Muscle layer of duodenum (tissue), 2 donors: ENCODE measurements at regions not wholly inside any gene's neighbourhood (a gene's known extent, or its start where the extent isn't known, plus 50 kb on each side); places are given as distances from the start of the nearest gene placed in this dataset.

Experiments used
- H3K27ac ChIP-seq: one replicate; pipeline ENCODE4 v1.7.0; 2013; ENCODE audit warnings: mild to moderate bottlenecking, low read length
- H3K27me3 ChIP-seq: one replicate; pipeline ENCODE4 v1.7.0; 2013; ENCODE audit warnings: low read depth, mild to moderate bottlenecking, control low read depth, low read length
- H3K36me3 ChIP-seq, 2 donors: one replicate each; pipeline ENCODE4 v1.7.0; 2013; ENCODE audit warnings: low read length in 2 of 2, control low read depth in 1 of 2, mild to moderate bottlenecking in 1 of 2; ENCODE audit not compliant: insufficient read depth in 2 of 2, control insufficient read depth in 1 of 2
- H3K4me1 ChIP-seq, 2 donors: one replicate each; pipeline ENCODE4 v1.7.0; 2013; ENCODE audit warnings: low read length in 2 of 2, mild to moderate bottlenecking in 2 of 2, control low read depth in 1 of 2, moderate library complexity in 1 of 2; ENCODE audit not compliant: insufficient read depth in 2 of 2, control insufficient read depth in 1 of 2
- H3K4me3 ChIP-seq, 2 donors: one replicate each; pipeline ENCODE4 v1.7.0; 2013; ENCODE audit warnings: low read length in 2 of 2, low read depth in 1 of 2, mild to moderate bottlenecking in 1 of 2
- H3K9me3 ChIP-seq, 2 donors: one replicate each; pipeline ENCODE4 v1.7.0; 2013; ENCODE audit warnings: low read length in 2 of 2, control low read depth in 1 of 2, mild to moderate bottlenecking in 1 of 2; ENCODE audit not compliant: control insufficient read depth in 1 of 2
- donor health status: healthy.

- H3K27ac ChIP-seq = no peak overlapping the region
- H3K9me3 ChIP-seq = no peaks in the 10 kb centered on the region
- H3K4me3 ChIP-seq = no peak overlapping the region
- no peaks in the 10 kb centered on the region for H3K27me3 ChIP-seq
- no peaks in the 10 kb centered on the region for H3K36me3 ChIP-seq
- H3K4me1 ChIP-seq = no peaks in the 10 kb centered on the region
These were observed 180.3 kb upstream of the RGS18 start for GRCh38 chr1:191977874-191978506.

DNA sequence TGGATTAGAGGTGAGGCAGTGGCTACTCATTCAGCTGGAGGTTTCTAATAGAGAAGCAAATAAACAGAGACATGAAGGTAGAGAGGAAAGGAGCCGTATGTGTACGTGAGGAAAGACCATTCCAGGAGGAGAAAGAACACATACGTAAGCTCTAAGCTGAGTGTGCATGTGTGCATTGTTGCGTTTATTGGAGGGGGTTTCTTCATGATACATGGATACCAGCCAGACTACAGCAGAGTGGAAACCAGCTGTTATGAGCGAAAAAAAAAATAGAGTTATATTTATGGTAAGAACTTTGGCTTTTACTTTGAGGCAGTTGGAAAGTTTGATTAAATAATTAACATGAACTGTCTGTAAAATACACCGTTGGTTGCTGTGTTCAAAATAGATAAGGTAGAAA lies 173.4 kb upstream of the RGS18 start:
- no peak overlapping the region for H3K27ac ChIP-seq
- no peaks in the 10 kb centered on the region for H3K9me3 ChIP-seq
- no peaks in the 10 kb centered on the region for H3K27me3 ChIP-seq
- no peaks in the 10 kb centered on the region for H3K36me3 ChIP-seq
- no peak overlapping the region for H3K4me3 ChIP-seq
- no peaks in the 10 kb centered on the region for H3K4me1 ChIP-seq

- Histone ChIP-seq H3K4me3 (no peak overlapping the region), H3K27me3 (no peaks in the 10 kb centered on the region), H3K27ac (no peak overlapping the region), H3K36me3 (no peaks in the 10 kb centered on the region), H3K4me1 (no peaks in the 10 kb centered on the region), H3K9me3 (no peaks in the 10 kb centered on the region)
These were observed 166.1 kb upstream of the RGS18 start for GRCh38 chr1:191992118-191992517.

GRCh38 chr1:191993549-191993948 lies 164.7 kb upstream of the RGS18 start:
- H3K4me1 ChIP-seq = no peaks in the 10 kb centered on the region
- no peaks in the 10 kb centered on the region for H3K27me3 ChIP-seq
- no peaks in the 10 kb centered on the region for H3K9me3 ChIP-seq
- H3K4me3 ChIP-seq = no peak overlapping the region
- H3K27ac ChIP-seq = no peak overlapping the region
- no peaks in the 10 kb centered on the region for H3K36me3 ChIP-seq

DNA sequence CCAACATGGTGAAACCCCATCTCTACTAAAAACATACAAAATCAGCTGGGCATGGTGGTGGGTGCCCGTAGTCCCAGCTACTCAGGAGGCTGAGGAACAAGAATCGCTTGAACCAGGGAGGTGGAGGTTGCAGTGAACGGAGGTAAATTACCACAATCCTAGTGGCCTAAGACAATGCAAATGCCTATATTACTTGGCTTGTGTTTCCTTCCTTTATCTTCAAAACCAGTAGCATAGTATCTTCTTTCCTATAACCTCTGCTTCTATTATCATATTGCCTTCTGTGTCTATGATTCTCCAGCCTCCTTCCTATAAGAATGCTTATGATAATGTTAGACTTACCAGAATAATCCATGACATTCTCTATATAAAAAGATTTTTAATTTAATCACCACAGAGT lies 156.2 kb upstream of the RGS18 start:
- no peaks in the 10 kb centered on the region for H3K36me3 ChIP-seq
- no peak overlapping the region for H3K27ac ChIP-seq
- no peak overlapping the region for H3K4me3 ChIP-seq
- H3K9me3 ChIP-seq = no peaks in the 10 kb centered on the region
- no peaks in the 10 kb centered on the region for H3K4me1 ChIP-seq
- no peaks in the 10 kb centered on the region for H3K27me3 ChIP-seq

GRCh38 chr1:192003295-192004077 lies 154.8 kb upstream of the RGS18 start:
- H3K4me1 ChIP-seq = no peaks in the 10 kb centered on the region
- no peak overlapping the region for H3K27ac ChIP-seq
- no peak overlapping the region for H3K4me3 ChIP-seq
- H3K9me3 ChIP-seq = no peaks in the 10 kb centered on the region
- no peaks in the 10 kb centered on the region for H3K27me3 ChIP-seq
- H3K36me3 ChIP-seq = no peaks in the 10 kb centered on the region

- no peaks in the 10 kb centered on the region for H3K27me3 ChIP-seq
- no peak overlapping the region for H3K27ac ChIP-seq
- no peak overlapping the region for H3K4me3 ChIP-seq
- H3K4me1 ChIP-seq = no peaks in the 10 kb centered on the region
- H3K36me3 ChIP-seq = no peaks in the 10 kb centered on the region
- no peaks in the 10 kb centered on the region for H3K9me3 ChIP-seq
These were observed 152.3 kb upstream of the RGS18 start for GRCh38 chr1:192005976-192006375.

GRCh38 chr1:192008281-192008825 lies 149.9 kb upstream of the RGS18 start:
- Histone ChIP-seq H3K27me3 (no peaks in the 10 kb centered on the region), H3K36me3 (no peaks in the 10 kb centered on the region), H3K9me3 (no peaks in the 10 kb centered on the region), H3K4me1 (no peaks in the 10 kb centered on the region), H3K4me3 (no peak overlapping the region), H3K27ac (no peak overlapping the region)

GRCh38 chr1:192010406-192010805 lies 147.9 kb upstream of the RGS18 start:
- no peaks in the 10 kb centered on the region for H3K36me3 ChIP-seq

GRCh38 chr1:192011525-192011924 lies 146.7 kb upstream of the RGS18 start:
- Histone ChIP-seq H3K27ac (no peak overlapping the region), H3K4me1 (no peaks in the 10 kb centered on the region), H3K4me3 (no peak overlapping the region), H3K9me3 (no peaks in the 10 kb centered on the region), H3K27me3 (no peaks in the 10 kb centered on the region), H3K36me3 (no peaks in the 10 kb centered on the region)

More at GRCh38 chr1:192010406-192010805, 147.9 kb upstream of the RGS18 start:
- H3K27ac ChIP-seq = no peak overlapping the region
- H3K9me3 ChIP-seq = no peaks in the 10 kb centered on the region
- no peak overlapping the region for H3K4me3 ChIP-seq
- no peaks in the 10 kb centered on the region for H3K27me3 ChIP-seq
- no peaks in the 10 kb centered on the region for H3K4me1 ChIP-seq

- no peaks in the 10 kb centered on the region for H3K4me1 ChIP-seq
- no peak overlapping the region for H3K4me3 ChIP-seq
- H3K9me3 ChIP-seq = peaks cover 0 to 2% of the 10 kb centered on the region in 2 donors
- no peaks in the 10 kb centered on the region for H3K36me3 ChIP-seq
- no peaks in the 10 kb centered on the region for H3K27me3 ChIP-seq
- no peak overlapping the region for H3K27ac ChIP-seq
These were observed 135.4 kb upstream of the RGS18 start for GRCh38 chr1:192022827-192023226.
